Neuron (in vitro differentiated cells): ENCODE measurements at regions not wholly inside any gene's neighbourhood (a gene's known extent, or its start where the extent isn't known, plus 50 kb on each side); places are given as distances from the start of the nearest gene placed in this dataset.

Experiments used
- H2AFZ ChIP-seq: one replicate; pipeline ENCODE4 v1.6.1; 2013; ENCODE audit warnings: low read depth, mild to moderate bottlenecking, inconsistent platforms, low read length, moderate library complexity
- H3K27me3 ChIP-seq: one replicate; pipeline ENCODE4 v1.6.1; 2013; ENCODE audit warnings: low read length; ENCODE audit not compliant: insufficient read depth
- H3K36me3 ChIP-seq: one replicate; pipeline ENCODE4 v1.6.1; 2013; ENCODE audit warnings: low read length; ENCODE audit not compliant: insufficient read depth
- H3K4me1 ChIP-seq: one replicate; pipeline ENCODE4 v1.6.1; 2013; ENCODE audit warnings: low read length; ENCODE audit not compliant: insufficient read depth
- H3K4me3 ChIP-seq: 2 replicates; pipeline ENCODE4 v1.5.1; 2013; ENCODE audit warnings: mild to moderate bottlenecking, low read length, moderate library complexity
- H3K9me3 ChIP-seq: one replicate; pipeline ENCODE4 v1.6.1; 2013; ENCODE audit warnings: low read length

DNA sequence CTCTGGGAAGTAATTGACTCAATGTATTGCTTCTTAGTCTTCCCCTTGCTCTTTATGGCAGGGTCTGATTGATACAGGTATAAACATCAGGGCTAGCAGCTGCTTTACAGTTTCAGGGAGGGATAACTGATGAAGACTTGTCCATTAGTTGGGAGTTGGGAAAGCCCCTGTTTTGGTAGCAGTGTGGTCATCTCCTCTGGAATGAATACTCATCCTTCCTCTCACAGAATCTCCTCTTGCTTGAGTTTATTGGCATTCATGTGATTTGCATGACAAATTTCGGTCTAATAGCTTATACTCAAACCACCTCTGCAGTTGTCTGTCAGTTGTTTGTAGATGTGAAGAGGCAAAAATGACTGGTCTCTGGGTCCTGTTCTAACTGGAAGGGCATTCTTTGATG is 79.7 kb downstream of the FAT3 start:
- Histone ChIP-seq H3K4me1 (peaks cover 32% of the 10 kb centered on the region), H3K36me3 (no peaks in the 10 kb centered on the region), H3K4me3 (no peak overlapping the region), H3K9me3 (no peaks in the 10 kb centered on the region), H3K27me3 (no peaks in the 10 kb centered on the region), H2AFZ (no peak overlapping the region)

DNA sequence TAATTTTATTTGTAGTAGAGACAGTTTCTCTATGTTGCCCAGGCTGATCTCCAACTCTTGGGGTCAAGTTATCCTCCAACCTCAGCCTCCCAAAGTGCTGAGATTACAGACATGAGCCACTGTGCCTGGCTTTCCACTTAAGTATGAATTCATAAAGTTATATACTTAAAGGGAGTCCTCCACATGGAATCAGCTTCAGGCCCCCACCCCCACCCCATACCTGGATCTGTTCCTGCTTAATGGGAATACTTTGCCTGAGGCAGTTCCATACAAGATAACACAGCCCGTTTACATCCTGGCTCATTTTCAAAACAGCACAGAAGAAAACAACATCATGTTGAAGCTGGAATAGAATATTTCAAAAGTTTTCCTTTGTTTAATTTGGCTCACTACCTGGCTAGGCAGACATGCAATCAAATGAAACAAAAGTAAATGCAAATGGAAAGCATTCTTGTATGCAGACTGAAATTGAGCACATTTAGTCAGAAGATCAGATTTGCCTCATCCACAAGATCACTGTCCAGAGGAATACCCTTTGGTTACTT is 82.4 kb downstream of the FAT3 start:
- peaks cover 41% of the 10 kb centered on the region for H3K4me1 ChIP-seq

GRCh38 chr11:92308366-92308765 is 83.7 kb downstream of the FAT3 start:
- Histone ChIP-seq H3K4me3 (peak overlapping the region; percentile 51), H3K4me1 (peaks cover 41% of the 10 kb centered on the region), H3K9me3 (no peaks in the 10 kb centered on the region), H3K36me3 (no peaks in the 10 kb centered on the region), H2AFZ (peak overlapping the region; percentile 28), H3K27me3 (no peaks in the 10 kb centered on the region)

More for the DNA sequence above, 82.4 kb downstream of the FAT3 start:
- Histone ChIP-seq H3K36me3 (no peaks in the 10 kb centered on the region), H3K27me3 (no peaks in the 10 kb centered on the region), H3K9me3 (no peaks in the 10 kb centered on the region), H2AFZ (no peak overlapping the region), H3K4me3 (no peak overlapping the region)

GRCh38 chr11:92311616-92312449 is 87.2 kb downstream of the FAT3 start:
- H3K27me3 ChIP-seq, result no peaks in the 10 kb centered on the region
- no peak overlapping the region for H2AFZ ChIP-seq
- H3K36me3 ChIP-seq, result peaks cover 6% of the 10 kb centered on the region
- no peaks in the 10 kb centered on the region for H3K9me3 ChIP-seq
- peaks cover 41% of the 10 kb centered on the region for H3K4me1 ChIP-seq
- H3K4me3 ChIP-seq, result no peak overlapping the region

- no peaks in the 10 kb centered on the region for H3K27me3 ChIP-seq
- peaks cover 6% of the 10 kb centered on the region for H3K36me3 ChIP-seq
- peaks cover 26% of the 10 kb centered on the region for H3K4me1 ChIP-seq
These were observed 89.2 kb downstream of the FAT3 start for GRCh38 chr11:92313784-92314183.

GRCh38 chr11:92314499-92314898 is 89.9 kb downstream of the FAT3 start:
- H3K4me1 ChIP-seq, result peaks cover 21% of the 10 kb centered on the region
- no peak overlapping the region for H2AFZ ChIP-seq
- no peaks in the 10 kb centered on the region for H3K9me3 ChIP-seq
- no peak overlapping the region for H3K4me3 ChIP-seq
- H3K36me3 ChIP-seq, result peaks cover 6% of the 10 kb centered on the region
- H3K27me3 ChIP-seq, result no peaks in the 10 kb centered on the region

More at GRCh38 chr11:92313784-92314183, 89.2 kb downstream of the FAT3 start:
- Histone ChIP-seq H3K4me3 (no peak overlapping the region), H3K9me3 (no peaks in the 10 kb centered on the region), H2AFZ (no peak overlapping the region)

- no peak overlapping the region for H3K4me3 ChIP-seq
- H3K9me3 ChIP-seq, result no peaks in the 10 kb centered on the region
- H3K4me1 ChIP-seq, result peaks cover 11% of the 10 kb centered on the region
- no peak overlapping the region for H2AFZ ChIP-seq
- peaks cover 6% of the 10 kb centered on the region for H3K36me3 ChIP-seq
- no peaks in the 10 kb centered on the region for H3K27me3 ChIP-seq
These were observed 91.6 kb downstream of the FAT3 start for GRCh38 chr11:92316106-92316809.

DNA sequence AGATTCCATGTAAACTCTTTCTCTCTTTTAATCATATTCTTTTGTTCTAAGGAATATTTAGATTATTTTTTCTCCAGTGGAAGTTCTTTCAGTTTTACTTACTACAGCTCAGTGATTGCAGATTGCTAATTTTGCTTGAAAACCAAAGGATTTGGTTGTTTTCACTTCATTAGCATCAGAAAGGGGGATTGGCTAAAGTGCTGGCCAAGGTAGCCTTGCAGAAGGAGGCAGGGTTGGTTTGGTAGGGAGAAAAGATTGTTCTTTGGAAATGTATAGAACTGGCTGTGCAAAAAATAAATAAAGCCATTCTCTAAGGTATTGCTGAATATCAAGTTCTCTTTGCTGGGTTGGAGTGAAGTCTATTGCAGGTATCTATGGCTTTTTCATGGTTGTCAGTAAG is 92.6 kb downstream of the FAT3 start:
- Histone ChIP-seq H2AFZ (no peak overlapping the region), H3K4me1 (peaks cover 2% of the 10 kb centered on the region), H3K27me3 (no peaks in the 10 kb centered on the region), H3K9me3 (peaks cover under 1% of the 10 kb centered on the region), H3K4me3 (no peak overlapping the region), H3K36me3 (peaks cover 6% of the 10 kb centered on the region)

- Histone ChIP-seq H2AFZ (no peak overlapping the region), H3K27me3 (no peaks in the 10 kb centered on the region), H3K4me3 (no peak overlapping the region), H3K9me3 (peaks cover 5% of the 10 kb centered on the region), H3K4me1 (no peaks in the 10 kb centered on the region), H3K36me3 (peaks cover 6% of the 10 kb centered on the region)
These were observed 93.1 kb downstream of the FAT3 start for GRCh38 chr11:92317721-92318120.

DNA sequence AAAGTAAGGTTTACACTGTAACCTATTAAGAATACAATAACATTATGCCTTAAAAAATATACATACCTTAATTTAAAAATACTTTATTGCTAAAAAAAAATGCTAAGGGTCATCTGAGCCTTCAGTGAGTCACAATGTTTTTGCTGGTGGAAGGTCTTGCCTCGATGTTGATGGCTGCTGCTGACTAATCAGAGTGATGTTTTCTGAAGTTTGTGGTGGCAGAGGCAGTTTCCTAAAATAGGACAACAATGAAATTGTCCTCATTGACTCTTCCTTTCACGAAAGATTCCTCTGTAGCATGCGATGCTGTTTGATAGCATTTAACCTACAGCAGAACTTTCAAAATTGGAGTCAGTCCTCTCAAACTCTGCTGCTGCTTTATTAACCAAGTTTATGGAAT is 97.6 kb downstream of the FAT3 start:
- Histone ChIP-seq H3K27me3 (no peaks in the 10 kb centered on the region), H2AFZ (no peak overlapping the region), H3K4me3 (no peak overlapping the region), H3K36me3 (no peaks in the 10 kb centered on the region), H3K4me1 (no peaks in the 10 kb centered on the region), H3K9me3 (peaks cover 5% of the 10 kb centered on the region)

- Histone ChIP-seq H3K4me1 (peaks cover 4% of the 10 kb centered on the region), H3K36me3 (no peaks in the 10 kb centered on the region), H3K9me3 (peaks cover 5% of the 10 kb centered on the region), H2AFZ (no peak overlapping the region), H3K4me3 (no peak overlapping the region), H3K27me3 (no peaks in the 10 kb centered on the region)
These were observed 100.3 kb downstream of the FAT3 start for GRCh38 chr11:92324890-92325289.

DNA sequence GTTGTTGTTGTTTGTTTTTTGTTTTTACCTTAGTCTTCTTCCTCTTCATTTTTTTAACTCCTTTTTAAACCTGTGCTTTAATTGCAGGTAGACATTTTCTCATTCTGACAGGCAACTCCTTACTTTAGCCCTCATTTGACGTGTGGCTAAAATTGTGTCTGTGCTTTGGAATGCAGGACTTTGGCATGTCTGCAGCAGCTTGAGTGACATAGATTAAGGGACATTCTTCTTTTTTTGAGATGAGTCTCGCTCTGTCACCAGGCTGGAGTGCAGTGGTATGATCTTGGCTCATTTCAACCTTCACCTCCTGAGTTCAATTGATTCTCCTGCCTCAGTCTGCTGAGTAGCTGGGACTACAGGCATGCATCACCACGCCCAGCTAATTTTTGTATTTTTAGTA is 100.8 kb downstream of the FAT3 start:
- Histone ChIP-seq H3K4me1 (peaks cover 9% of the 10 kb centered on the region), H2AFZ (no peak overlapping the region), H3K27me3 (no peaks in the 10 kb centered on the region), H3K4me3 (no peak overlapping the region), H3K9me3 (peaks cover 5% of the 10 kb centered on the region), H3K36me3 (no peaks in the 10 kb centered on the region)

GRCh38 chr11:92329137-92329536 is 104.5 kb downstream of the FAT3 start:
- Histone ChIP-seq H3K27me3 (no peaks in the 10 kb centered on the region), H2AFZ (no peak overlapping the region), H3K9me3 (no peaks in the 10 kb centered on the region), H3K4me3 (no peak overlapping the region), H3K36me3 (no peaks in the 10 kb centered on the region), H3K4me1 (peaks cover 25% of the 10 kb centered on the region)
